Activated CD4-positive, alpha-beta memory T cell treated with anti-CD3 and anti-CD28 coated beads, Interleukin-2, amount 10 ng/mL, durations not matched to agents 7 days and 5 days (primary cell): ENCODE measurements at regions not wholly inside any gene's neighbourhood (a gene's known extent, or its start where the extent isn't known, plus 50 kb on each side); places are given as distances from the start of the nearest gene placed in this dataset.

ENCODE experiments used
- CTCF ChIA-PET: fragments of 350-600 bp; sonication (Branson Sonifier 250); formaldehyde crosslinking; loops from one replicate; lab custom pipeline; 2021; ENCODE audit warnings: antibody characterized with exemption, inconsistent platforms; lab: Charles Lee
- POLR2A ChIA-PET: fragments of 350-600 bp; sonication (Branson Sonifier 250); formaldehyde crosslinking; loops from one replicate; lab custom pipeline; 2021; ENCODE audit warnings: antibody characterized with exemption; lab: Charles Lee
- DNase-seq: peaks from one replicate; pipeline ENCODE4 v3.0.0-alpha.2; 2020
- H3K27ac Mint-ChIP-seq: one replicate; pipeline ENCODE4 v1.8.0; 2021; ENCODE audit warnings: mild to moderate bottlenecking, mixed read lengths
- H3K27me3 Mint-ChIP-seq: one replicate; pipeline ENCODE4 v1.8.0; 2021; ENCODE audit warnings: mixed read lengths
- H3K36me3 Mint-ChIP-seq: one replicate; pipeline ENCODE4 v1.8.0; 2021; ENCODE audit warnings: low read depth, mixed read lengths
- H3K4me1 Mint-ChIP-seq: one replicate; pipeline ENCODE4 v1.8.0; 2021; ENCODE audit warnings: mixed read lengths
- H3K4me3 Mint-ChIP-seq: one replicate; pipeline ENCODE4 v1.8.0; 2021; ENCODE audit warnings: mild to moderate bottlenecking, mixed read lengths
- H3K9me3 Mint-ChIP-seq: one replicate; pipeline ENCODE4 v1.8.0; 2021; ENCODE audit warnings: mixed read lengths

- no peak overlapping the region for H3K4me3 Mint-ChIP-seq
- CTCF ChIA-PET = interaction anchor here (1.1 kb wide), 1 partner anchor 10 kb away, joined by 3 read pairs; no protein-coding TSS in a partner anchor
- POLR2A ChIA-PET = no interaction called here
Observed at GRCh38 chr14:36022765-36023410, 153.6 kb downstream of the PTCSC3 start.

DNA sequence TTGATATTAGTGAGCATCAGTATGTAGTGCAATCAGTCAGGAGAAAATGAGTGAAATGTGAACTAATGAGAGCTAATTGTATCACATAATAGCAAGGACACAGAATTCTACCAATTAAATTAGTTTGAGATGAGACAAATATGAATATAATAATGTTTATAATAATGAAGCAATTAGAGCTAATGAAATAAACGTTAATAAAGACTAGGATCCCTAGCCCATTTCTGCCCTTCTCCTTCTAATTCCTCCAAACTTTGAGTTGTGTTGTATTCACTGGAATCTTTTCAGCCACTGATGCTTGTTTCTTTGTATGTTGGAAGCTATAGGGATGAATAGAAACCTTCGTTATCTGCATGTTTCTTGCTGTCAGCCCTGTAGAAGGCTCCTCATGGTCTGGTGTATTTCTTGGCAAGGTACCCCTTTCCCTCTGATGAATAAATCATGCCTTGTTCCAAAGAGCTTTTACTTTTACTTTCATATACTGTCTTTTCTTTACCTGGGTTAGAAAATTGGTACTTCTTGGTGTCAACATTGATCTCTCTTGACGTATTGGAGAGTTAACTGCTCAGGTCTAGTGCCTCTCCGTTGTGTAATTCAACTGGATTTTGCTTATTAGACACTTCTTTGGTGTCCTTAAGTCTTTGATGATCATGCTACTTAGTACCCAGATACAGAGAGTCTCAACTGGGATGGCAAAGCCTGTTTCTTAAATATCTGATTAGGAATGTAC is 154.8 kb downstream of the PTCSC3 start:
- Mint-ChIP-seq H3K36me3 (no peaks in the 10 kb centered on the region), H3K27ac (no peak overlapping the region), H3K9me3 (peaks cover 7% of the 10 kb centered on the region), H3K4me1 (peaks cover 30% of the 10 kb centered on the region), H3K27me3 (no peaks in the 10 kb centered on the region), H3K4me3 (no peak overlapping the region)
- no peak for DNase-seq
- ChIA-PET CTCF (interaction anchor here (1.0 kb wide), 1 partner anchor 47 kb away, joined by 4 read pairs; no protein-coding TSS in a partner anchor), POLR2A (no interaction called here)

More at GRCh38 chr14:36022765-36023410, 153.6 kb downstream of the PTCSC3 start:
- no peak for DNase-seq
- Mint-ChIP-seq H3K27me3 (no peaks in the 10 kb centered on the region), H3K27ac (no peak overlapping the region), H3K9me3 (peaks cover 7% of the 10 kb centered on the region), H3K4me1 (peaks cover 30% of the 10 kb centered on the region), H3K36me3 (no peaks in the 10 kb centered on the region)

GRCh38 chr14:36021030-36021422 is 155.5 kb downstream of the PTCSC3 start:
- peaks cover 30% of the 10 kb centered on the region for H3K4me1 Mint-ChIP-seq
- ChIA-PET CTCF (interaction anchor here (1.0 kb wide), 1 partner anchor 48 kb away, joined by 4 read pairs; no protein-coding TSS in a partner anchor), POLR2A (no interaction called here)
- no peaks in the 10 kb centered on the region for H3K27me3 Mint-ChIP-seq
- no peaks in the 10 kb centered on the region for H3K36me3 Mint-ChIP-seq
- H3K27ac Mint-ChIP-seq = no peak overlapping the region
- no peak for DNase-seq
- H3K9me3 Mint-ChIP-seq = peaks cover 7% of the 10 kb centered on the region
- no peak overlapping the region for H3K4me3 Mint-ChIP-seq

- Mint-ChIP-seq H3K27ac (peak overlapping the region; percentile 9), H3K4me3 (no peak overlapping the region), H3K27me3 (no peaks in the 10 kb centered on the region), H3K36me3 (no peaks in the 10 kb centered on the region), H3K4me1 (peaks cover 30% of the 10 kb centered on the region), H3K9me3 (peaks cover 7% of the 10 kb centered on the region)
- ChIA-PET CTCF (interaction anchor here (1.0 kb wide), 1 partner anchor 49 kb away, joined by 4 read pairs; no protein-coding TSS in a partner anchor), POLR2A (no interaction called here)
- no peak for DNase-seq
Observed at GRCh38 chr14:36020120-36021029, 156.1 kb downstream of the PTCSC3 start.

- Mint-ChIP-seq H3K4me1 (peaks cover 30% of the 10 kb centered on the region), H3K27ac (peak overlapping the region; percentile 70), H3K27me3 (no peaks in the 10 kb centered on the region), H3K36me3 (no peaks in the 10 kb centered on the region), H3K4me3 (no peak overlapping the region), H3K9me3 (peaks cover 7% of the 10 kb centered on the region)
- CTCF ChIA-PET = interaction anchor here (0.5 kb wide), 1 partner anchor 46 kb away, joined by 3 read pairs; no protein-coding TSS in a partner anchor
- DNase-seq = no peak
- POLR2A ChIA-PET = interaction anchor here (1.0 kb wide), 2 partner anchors 20 to 141 kb away, joined by 3 read pairs; no protein-coding TSS in a partner anchor
Observed at GRCh38 chr14:36019126-36019525, 157.4 kb downstream of the PTCSC3 start.

DNA sequence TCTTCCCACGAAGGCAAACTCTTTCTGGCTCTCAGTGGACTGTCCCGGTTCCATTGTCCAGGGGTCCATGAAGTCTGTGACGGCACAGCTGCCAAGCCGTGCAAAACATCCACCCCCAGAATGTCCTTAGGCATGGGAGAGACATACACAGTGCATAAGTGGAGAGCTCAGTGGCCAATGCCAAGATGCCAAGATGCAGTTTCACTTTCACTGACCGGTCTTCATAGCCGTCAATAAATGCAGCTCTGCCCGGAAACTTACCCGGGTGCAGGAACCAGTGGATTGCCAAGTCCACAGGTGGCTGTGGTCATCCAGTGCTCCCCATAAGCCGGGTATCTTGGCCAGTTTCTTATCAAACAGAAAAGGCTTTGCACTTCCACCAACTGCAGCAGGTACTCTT is 162.3 kb downstream of the PTCSC3 start:
- POLR2A ChIA-PET = no interaction called here
- CTCF ChIA-PET = no interaction called here

DNA sequence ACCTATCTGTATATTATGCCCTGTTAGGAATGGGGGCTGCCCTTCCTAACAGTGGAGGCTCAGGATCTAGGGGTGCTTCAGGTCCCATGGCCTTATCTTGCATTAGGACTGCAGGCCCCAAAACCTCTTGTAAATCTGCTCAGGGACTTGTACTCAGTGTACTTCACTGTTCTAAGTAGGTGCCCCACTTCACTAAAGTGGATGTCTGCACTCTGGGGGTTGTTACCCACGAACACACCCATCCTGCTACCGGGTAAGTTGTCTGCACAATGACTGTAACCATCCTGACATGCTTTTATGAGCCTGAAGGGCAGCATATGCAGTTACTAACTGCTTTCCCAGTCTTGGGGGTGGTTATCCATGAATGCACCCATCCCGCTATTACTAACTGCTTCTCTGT is 163.0 kb downstream of the PTCSC3 start:
- H3K27me3 Mint-ChIP-seq = peaks cover 2% of the 10 kb centered on the region
- no peak for DNase-seq
- POLR2A ChIA-PET = no interaction called here
- H3K27ac Mint-ChIP-seq = no peak overlapping the region
- CTCF ChIA-PET = no interaction called here
- no peaks in the 10 kb centered on the region for H3K4me1 Mint-ChIP-seq
- H3K36me3 Mint-ChIP-seq = no peaks in the 10 kb centered on the region
- H3K4me3 Mint-ChIP-seq = no peak overlapping the region
- peaks cover 6% of the 10 kb centered on the region for H3K9me3 Mint-ChIP-seq

More for the DNA sequence above, 162.3 kb downstream of the PTCSC3 start:
- peaks cover 5% of the 10 kb centered on the region for H3K4me1 Mint-ChIP-seq
- H3K9me3 Mint-ChIP-seq = peaks cover 7% of the 10 kb centered on the region
- H3K4me3 Mint-ChIP-seq = no peak overlapping the region
- DNase-seq = no peak
- no peaks in the 10 kb centered on the region for H3K36me3 Mint-ChIP-seq
- H3K27me3 Mint-ChIP-seq = peaks cover 2% of the 10 kb centered on the region
- no peak overlapping the region for H3K27ac Mint-ChIP-seq

DNA sequence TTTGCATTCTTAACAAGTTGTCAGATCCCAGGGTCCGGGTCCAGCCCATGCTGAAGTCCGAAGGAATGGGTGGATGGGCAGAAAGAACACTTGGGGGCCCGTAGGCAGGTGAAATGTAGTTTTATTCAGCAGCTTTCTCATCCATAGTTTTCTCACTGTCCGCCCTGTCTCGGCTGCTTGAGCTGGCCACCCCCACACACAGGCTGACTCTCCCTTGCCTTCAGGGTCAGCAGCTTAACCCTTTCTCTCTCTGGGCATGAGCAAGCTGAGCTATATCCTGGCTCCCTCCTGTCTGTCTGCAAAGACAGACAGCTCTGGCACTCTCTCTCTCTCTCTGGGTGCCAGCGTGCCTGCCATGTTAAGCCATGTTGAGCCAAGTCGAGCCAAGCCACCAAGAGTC is 163.9 kb downstream of the PTCSC3 start:
- Mint-ChIP-seq H3K27ac (no peak overlapping the region), H3K4me1 (no peaks in the 10 kb centered on the region), H3K9me3 (no peaks in the 10 kb centered on the region), H3K36me3 (no peaks in the 10 kb centered on the region), H3K4me3 (no peak overlapping the region), H3K27me3 (peaks cover 2% of the 10 kb centered on the region)
- no peak for DNase-seq
- ChIA-PET CTCF (no interaction called here), POLR2A (no interaction called here)

- Mint-ChIP-seq H3K27me3 (peaks cover 3% of the 10 kb centered on the region), H3K4me1 (peaks cover 6% of the 10 kb centered on the region), H3K27ac (no peak overlapping the region), H3K9me3 (no peaks in the 10 kb centered on the region), H3K4me3 (no peak overlapping the region), H3K36me3 (no peaks in the 10 kb centered on the region)
- CTCF ChIA-PET = no interaction called here
- POLR2A ChIA-PET = no interaction called here
- DNase-seq = no peak
Observed at GRCh38 chr14:36009643-36010042, 166.9 kb downstream of the PTCSC3 start.

- no peak for DNase-seq
- Mint-ChIP-seq H3K4me3 (no peak overlapping the region), H3K4me1 (peaks cover 6% of the 10 kb centered on the region), H3K27me3 (peaks cover 3% of the 10 kb centered on the region), H3K9me3 (no peaks in the 10 kb centered on the region), H3K27ac (no peak overlapping the region), H3K36me3 (no peaks in the 10 kb centered on the region)
- ChIA-PET POLR2A (no interaction called here), CTCF (no interaction called here)
Observed at GRCh38 chr14:36006623-36007022, 169.9 kb downstream of the PTCSC3 start.

- no peak for DNase-seq
- ChIA-PET POLR2A (no interaction called here), CTCF (no interaction called here)
- Mint-ChIP-seq H3K4me1 (peaks cover 6% of the 10 kb centered on the region), H3K36me3 (no peaks in the 10 kb centered on the region), H3K27ac (no peak overlapping the region), H3K27me3 (peaks cover 3% of the 10 kb centered on the region), H3K9me3 (no peaks in the 10 kb centered on the region), H3K4me3 (no peak overlapping the region)
Observed at GRCh38 chr14:36005670-36006069, 170.9 kb downstream of the PTCSC3 start.

DNA sequence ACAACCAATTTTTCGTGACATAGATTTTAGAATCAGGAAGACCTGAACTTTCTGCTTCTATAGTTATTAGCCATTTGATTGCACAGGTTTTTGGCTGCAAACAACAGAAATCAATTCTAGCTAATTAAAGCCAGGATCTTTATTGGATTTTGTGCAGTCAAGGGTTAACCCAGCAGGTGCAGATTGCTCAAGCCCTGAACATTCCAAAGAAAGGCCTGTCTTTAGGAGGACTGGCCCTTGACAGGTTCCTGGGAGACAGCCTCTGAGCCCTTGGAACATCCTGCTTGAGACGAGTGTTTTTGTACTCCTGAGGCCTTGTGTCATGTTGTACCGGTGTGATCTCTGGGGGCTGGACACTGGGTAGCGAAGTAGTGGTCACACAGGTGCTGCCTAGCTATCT is 174.6 kb downstream of the PTCSC3 start:
- POLR2A ChIA-PET = no interaction called here
- CTCF ChIA-PET = interaction anchor here (0.7 kb wide), 1 partner anchor 122 kb away, joined by 3 read pairs; no protein-coding TSS in a partner anchor

More for the DNA sequence above, 174.6 kb downstream of the PTCSC3 start:
- H3K9me3 Mint-ChIP-seq = no peaks in the 10 kb centered on the region
- no peak for DNase-seq
- H3K27ac Mint-ChIP-seq = no peak overlapping the region
- no peaks in the 10 kb centered on the region for H3K36me3 Mint-ChIP-seq
- H3K4me3 Mint-ChIP-seq = no peak overlapping the region
- H3K27me3 Mint-ChIP-seq = peaks cover 9% of the 10 kb centered on the region
- H3K4me1 Mint-ChIP-seq = peaks cover 2% of the 10 kb centered on the region
